Stomach (tissue), 8 donors: ENCODE measurements at regions not wholly inside any gene's neighbourhood (a gene's known extent, or its start where the extent isn't known, plus 50 kb on each side); places are given as distances from the start of the nearest gene placed in this dataset.

Experiments
- DNase-seq, 2 donors: peaks; one replicate each; pipeline versions ENCODE4 v3.0.0 to v3.0.0-alpha.2; 2013 to 2019
- H3K27ac ChIP-seq, 5 donors: fragments of 200-600 bp in 4 of 5; sonication (generic) in 4 of 5; one replicate each; pipeline ENCODE4 v1.5.1; 2013 to 2019; ENCODE audit warnings: mild to moderate bottlenecking in 1 of 5, moderate library complexity in 1 of 5
- H3K27me3 ChIP-seq, 3 donors: fragments of 200-600 bp; sonication (generic); one replicate each; pipeline ENCODE4 v1.5.1; 2017 to 2019; ENCODE audit warnings: mixed run types in 1 of 3
- H3K36me3 ChIP-seq, 4 donors: fragments of 200-600 bp; sonication (generic); 1 replicate in 3 of 4; 2 replicates in 1 of 4; pipeline ENCODE4 v1.5.1; 2016 to 2019
- H3K4me1 ChIP-seq, 4 donors: fragments of 200-600 bp; sonication (generic); one replicate each; pipeline ENCODE4 v1.5.1; 2016 to 2019
- H3K4me3 ChIP-seq, 4 donors: fragments of 200-600 bp; sonication (generic) in 3 of 4; one replicate each; pipeline ENCODE4 v1.5.1; 2016 to 2019; ENCODE audit warnings: mild to moderate bottlenecking in 1 of 4
- H3K9me3 ChIP-seq, 4 donors: fragments of 200-600 bp; sonication (generic); one replicate each; pipeline ENCODE4 v1.5.1; 2016 to 2019
- EP300 ChIP-seq: sonication (generic); formaldehyde crosslinking; IDR thresholded peaks from one replicate; pipeline ENCODE4 v1.6.1; 2017; ENCODE audit warnings: antibody characterized with exemption
- POLR2A ChIP-seq, 4 donors: fragments of 450-650 bp; IDR thresholded peaks; one replicate each; pipeline ENCODE4 v1.6.1; 2016; ENCODE audit warnings: antibody characterized with exemption in 4 of 4, control low read depth in 2 of 4, mild to moderate bottlenecking in 1 of 4, moderate library complexity in 1 of 4
- POLR2AphosphoS5 ChIP-seq, 3 donors: sonication (generic); formaldehyde crosslinking; IDR thresholded peaks; one replicate each; pipeline ENCODE4 v1.6.1; 2016; ENCODE audit warnings: antibody characterized with exemption in 3 of 3
- WGBS, 5 donors: extraction: QIAGEN DNeasy Blood & Tissue Kit in 3 of 5; methylation state at CpG; one replicate each; pipeline versions ENCODE4 v1.1.5 to v1.1.7; 2013 to 2018; 5-methylcytosine and 5-hydroxymethylcytosine counted together
- intact Hi-C: fragments of 100-400 bp; cut with DNase I; formaldehyde crosslinking; loops from one replicate; pipeline ENCODE4 v1.15.1; 2023; ENCODE audit warnings: low total_unique reads
- TF ChIP-seq, protein P1 (sequence below), 7 experiments: fragments of 450-650 bp in 4 of 7; fragments of 200-600 bp in 3 of 7; sonication (generic) in 3 of 7; IDR thresholded peaks; one replicate each; pipeline ENCODE4 v1.5.1; 2016 to 2019; ENCODE audit warnings: antibody characterized with exemption in 7 of 7, control low read depth in 2 of 7, mild to moderate bottlenecking in 1 of 7
- donor health status: healthy with polysubstance abuse.
- donor health status: Bipolar disorder and iron deficiency.
- donor health status: healthy.

DNA sequence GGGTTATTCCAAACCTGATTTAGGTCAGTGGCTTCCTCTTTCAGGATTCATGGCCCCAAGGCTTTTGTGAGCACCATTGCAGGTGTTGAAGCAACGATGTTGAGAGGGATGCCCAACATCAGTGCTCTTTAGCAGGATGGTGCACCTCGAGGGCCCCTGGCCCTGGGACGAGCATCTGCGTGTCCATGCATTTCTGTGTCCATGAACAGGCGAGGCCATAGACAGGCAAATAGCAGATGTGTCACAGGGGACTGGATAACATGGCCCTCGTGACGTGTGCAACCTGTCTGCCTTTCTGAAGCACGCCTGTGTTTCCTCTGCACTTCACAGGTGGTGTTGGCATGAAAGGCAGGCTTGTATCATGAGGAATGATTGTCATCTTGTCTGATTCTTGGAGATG lies 132.3 kb downstream of the SNRPN start:
- H3K27me3 ChIP-seq, result no peaks in the 10 kb centered on the region
- peaks cover 79 to 100% (median 99%) of the 10 kb centered on the region in 4 donors for H3K9me3 ChIP-seq
- TF ChIP-seq EP300, result no peak
- no peak for TF ChIP-seq POLR2A (IDR thresholded peaks at IDR 0.05)
- no peak for TF ChIP-seq POLR2AphosphoS5 (IDR thresholded peaks at IDR 0.05)
- TF ChIP-seq, protein P1, sequence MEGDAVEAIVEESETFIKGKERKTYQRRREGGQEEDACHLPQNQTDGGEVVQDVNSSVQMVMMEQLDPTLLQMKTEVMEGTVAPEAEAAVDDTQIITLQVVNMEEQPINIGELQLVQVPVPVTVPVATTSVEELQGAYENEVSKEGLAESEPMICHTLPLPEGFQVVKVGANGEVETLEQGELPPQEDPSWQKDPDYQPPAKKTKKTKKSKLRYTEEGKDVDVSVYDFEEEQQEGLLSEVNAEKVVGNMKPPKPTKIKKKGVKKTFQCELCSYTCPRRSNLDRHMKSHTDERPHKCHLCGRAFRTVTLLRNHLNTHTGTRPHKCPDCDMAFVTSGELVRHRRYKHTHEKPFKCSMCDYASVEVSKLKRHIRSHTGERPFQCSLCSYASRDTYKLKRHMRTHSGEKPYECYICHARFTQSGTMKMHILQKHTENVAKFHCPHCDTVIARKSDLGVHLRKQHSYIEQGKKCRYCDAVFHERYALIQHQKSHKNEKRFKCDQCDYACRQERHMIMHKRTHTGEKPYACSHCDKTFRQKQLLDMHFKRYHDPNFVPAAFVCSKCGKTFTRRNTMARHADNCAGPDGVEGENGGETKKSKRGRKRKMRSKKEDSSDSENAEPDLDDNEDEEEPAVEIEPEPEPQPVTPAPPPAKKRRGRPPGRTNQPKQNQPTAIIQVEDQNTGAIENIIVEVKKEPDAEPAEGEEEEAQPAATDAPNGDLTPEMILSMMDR (IDR thresholded peaks at IDR 0.05), result no peak
- H3K4me1 ChIP-seq, result no peaks in the 10 kb centered on the region
- peak in 1 of 2 donors; percentile 20 for DNase-seq
- intact Hi-C loops, result no loop called here
- H3K4me3 ChIP-seq, result no peak overlapping the region
- peaks cover 88 to 100% (median 100%) of the 10 kb centered on the region in 4 donors for H3K36me3 ChIP-seq
- WGBS, 5 donors, result 74 to 82% (median 77%) methylated on average over 8 of the region's 8 CpGs
- no peak overlapping the region for H3K27ac ChIP-seq

DNA sequence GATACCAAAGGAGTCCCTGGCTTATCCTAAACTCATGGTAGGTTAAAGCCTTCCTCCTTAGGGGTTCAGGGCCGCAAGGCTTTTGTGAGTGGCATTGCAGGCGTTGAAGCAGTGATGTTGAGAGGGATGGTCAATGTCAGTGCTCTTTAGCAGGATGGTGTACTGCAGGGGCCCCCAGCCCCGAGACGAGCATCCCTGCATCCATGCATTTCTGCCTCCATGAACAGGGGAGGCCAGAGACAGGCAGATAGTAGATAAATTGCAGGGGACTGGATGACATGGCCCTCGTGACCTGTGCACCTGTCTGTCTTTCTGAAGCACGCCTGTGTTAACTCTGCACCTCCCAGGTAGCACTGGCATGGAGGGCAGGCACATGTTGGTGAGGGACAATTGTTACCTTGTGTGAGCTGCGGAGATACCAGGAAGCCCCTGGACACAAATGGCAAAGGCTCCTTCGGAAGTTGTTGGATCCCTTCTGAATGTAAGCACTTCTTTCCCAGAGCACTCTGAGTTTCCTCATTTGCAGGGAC lies 133.5 kb downstream of the SNRPN start:
- TF ChIP-seq POLR2A (IDR thresholded peaks at IDR 0.05), result no peak
- TF ChIP-seq POLR2AphosphoS5 (IDR thresholded peaks at IDR 0.05), result no peak
- TF ChIP-seq, protein P1 (IDR thresholded peaks at IDR 0.05), result no peak
- no peak for TF ChIP-seq EP300
- no peak for DNase-seq
- H3K36me3 ChIP-seq, result peaks cover 82 to 100% (median 100%) of the 10 kb centered on the region in 4 donors
- H3K27ac ChIP-seq, result no peak overlapping the region
- H3K4me1 ChIP-seq, result no peaks in the 10 kb centered on the region
- no peak overlapping the region for H3K4me3 ChIP-seq
- WGBS, 5 donors, result 81 to 88% (median 84%) methylated on average over 8 of the region's 8 CpGs
- intact Hi-C loops, result no loop called here
- H3K27me3 ChIP-seq, result no peaks in the 10 kb centered on the region
- H3K9me3 ChIP-seq, result peaks cover 71 to 100% (median 99%) of the 10 kb centered on the region in 4 donors

DNA sequence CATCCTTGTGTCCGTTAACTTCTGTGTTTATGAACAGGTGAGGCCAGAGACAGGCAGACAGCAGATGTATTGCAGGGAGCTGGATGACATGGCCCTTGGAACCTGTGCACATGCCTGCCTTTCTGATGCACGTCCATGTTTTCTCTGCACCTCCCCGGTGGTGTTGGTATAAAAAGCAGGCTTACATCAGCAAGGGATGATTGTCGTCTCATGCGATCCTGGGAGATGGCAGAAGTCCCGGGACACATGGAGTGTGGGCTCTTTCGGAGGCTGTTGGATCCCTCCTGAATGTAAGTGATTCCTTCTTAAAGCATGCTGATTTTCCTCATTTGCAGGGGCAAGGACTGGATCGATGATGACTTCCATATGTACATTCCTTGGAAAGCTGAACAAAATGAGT lies 134.8 kb downstream of the SNRPN start:
- peaks cover 63 to 100% (median 99%) of the 10 kb centered on the region in 4 donors for H3K9me3 ChIP-seq
- no peak for TF ChIP-seq POLR2A (IDR thresholded peaks at IDR 0.05)
- no peak for TF ChIP-seq POLR2AphosphoS5 (IDR thresholded peaks at IDR 0.05)
- no peak for TF ChIP-seq EP300
- TF ChIP-seq, protein P1 (IDR thresholded peaks at IDR 0.05), result no peak
- no peaks in the 10 kb centered on the region for H3K4me1 ChIP-seq
- H3K27ac ChIP-seq, result no peak overlapping the region
- H3K27me3 ChIP-seq, result no peaks in the 10 kb centered on the region
- 86 to 92% (median 89%) methylated on average over 7 to 8 of the region's 8 CpGs for WGBS, 5 donors
- intact Hi-C loops, result no loop called here
- peaks cover 82 to 100% (median 100%) of the 10 kb centered on the region in 4 donors for H3K36me3 ChIP-seq
- no peak for DNase-seq
- H3K4me3 ChIP-seq, result no peak overlapping the region

GRCh38 chr15:25090073-25090733 lies 135.4 kb downstream of the SNRPN start:
- H3K4me1 ChIP-seq, result no peaks in the 10 kb centered on the region
- TF ChIP-seq POLR2A (IDR thresholded peaks at IDR 0.05) (no peak), EP300 (no peak), POLR2AphosphoS5 (IDR thresholded peaks at IDR 0.05) (no peak)
- TF ChIP-seq, protein P1 (IDR thresholded peaks at IDR 0.05), result no peak
- peaks cover 84 to 100% (median 100%) of the 10 kb centered on the region in 4 donors for H3K36me3 ChIP-seq
- no peak for DNase-seq
- H3K4me3 ChIP-seq, result no peak overlapping the region
- H3K27me3 ChIP-seq, result no peaks in the 10 kb centered on the region
- intact Hi-C loops, result no loop called here
- WGBS, 5 donors, result 79 to 83% (median 80%) methylated on average over 8 of the region's 8 CpGs
- peaks cover 60 to 100% (median 99%) of the 10 kb centered on the region in 4 donors for H3K9me3 ChIP-seq
- H3K27ac ChIP-seq, result no peak overlapping the region
